ENCODE measurements at regions not wholly inside any gene's neighbourhood (a gene's known extent, or its start where the extent isn't known, plus 50 kb on each side); places are given as distances from the start of the nearest gene placed in this dataset.

DNA sequence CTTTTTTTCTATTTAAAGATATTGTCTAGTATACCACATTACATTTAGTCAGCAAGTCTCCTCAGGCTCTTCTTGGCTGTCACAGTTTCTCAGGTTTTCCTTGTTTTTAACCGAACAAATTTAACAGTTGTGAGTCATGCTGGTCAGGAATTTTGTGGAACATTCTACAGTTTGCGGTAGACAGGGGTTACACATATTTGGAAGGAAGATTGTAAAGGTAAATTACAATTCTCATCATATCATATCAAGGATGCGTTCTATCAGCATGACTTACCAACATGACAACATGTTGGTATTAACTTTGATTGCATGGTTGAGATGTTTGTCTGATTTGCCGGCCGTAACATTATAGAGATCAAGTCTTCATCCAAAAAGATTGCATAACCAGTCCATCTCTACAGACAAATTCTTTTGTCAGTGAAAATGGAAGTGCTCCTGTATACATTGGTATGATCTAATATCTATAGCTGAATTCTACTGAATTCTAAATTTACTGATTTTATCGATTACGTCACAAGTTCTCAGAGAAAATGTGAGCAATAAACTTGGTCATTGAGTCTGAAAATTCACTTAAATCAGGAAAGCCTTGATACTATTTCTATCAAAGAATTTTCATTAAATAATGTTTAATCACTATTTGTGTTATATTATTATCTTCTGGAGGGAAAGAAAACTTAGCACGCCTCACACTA is 664.4 kb upstream of the SLC8A1 start:
- TF ChIP-seq CREB1 (IDR thresholded peaks at IDR 0.05; ENCODE audit: low read depth) = no peak
- TF ChIP-seq, protein P1, sequence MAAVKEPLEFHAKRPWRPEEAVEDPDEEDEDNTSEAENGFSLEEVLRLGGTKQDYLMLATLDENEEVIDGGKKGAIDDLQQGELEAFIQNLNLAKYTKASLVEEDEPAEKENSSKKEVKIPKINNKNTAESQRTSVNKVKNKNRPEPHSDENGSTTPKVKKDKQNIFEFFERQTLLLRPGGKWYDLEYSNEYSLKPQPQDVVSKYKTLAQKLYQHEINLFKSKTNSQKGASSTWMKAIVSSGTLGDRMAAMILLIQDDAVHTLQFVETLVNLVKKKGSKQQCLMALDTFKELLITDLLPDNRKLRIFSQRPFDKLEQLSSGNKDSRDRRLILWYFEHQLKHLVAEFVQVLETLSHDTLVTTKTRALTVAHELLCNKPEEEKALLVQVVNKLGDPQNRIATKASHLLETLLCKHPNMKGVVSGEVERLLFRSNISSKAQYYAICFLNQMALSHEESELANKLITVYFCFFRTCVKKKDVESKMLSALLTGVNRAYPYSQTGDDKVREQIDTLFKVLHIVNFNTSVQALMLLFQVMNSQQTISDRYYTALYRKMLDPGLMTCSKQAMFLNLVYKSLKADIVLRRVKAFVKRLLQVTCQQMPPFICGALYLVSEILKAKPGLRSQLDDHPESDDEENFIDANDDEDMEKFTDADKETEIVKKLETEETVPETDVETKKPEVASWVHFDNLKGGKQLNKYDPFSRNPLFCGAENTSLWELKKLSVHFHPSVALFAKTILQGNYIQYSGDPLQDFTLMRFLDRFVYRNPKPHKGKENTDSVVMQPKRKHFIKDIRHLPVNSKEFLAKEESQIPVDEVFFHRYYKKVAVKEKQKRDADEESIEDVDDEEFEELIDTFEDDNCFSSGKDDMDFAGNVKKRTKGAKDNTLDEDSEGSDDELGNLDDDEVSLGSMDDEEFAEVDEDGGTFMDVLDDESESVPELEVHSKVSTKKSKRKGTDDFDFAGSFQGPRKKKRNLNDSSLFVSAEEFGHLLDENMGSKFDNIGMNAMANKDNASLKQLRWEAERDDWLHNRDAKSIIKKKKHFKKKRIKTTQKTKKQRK (IDR thresholded peaks at IDR 0.05; ENCODE audit: low read depth, low read length) = no peak
- TF ChIP-seq YY1 (IDR thresholded peaks at IDR 0.05; ENCODE audit: low read depth, low read length) = no peak
- no peak for TF ChIP-seq STAT3 (IDR thresholded peaks at IDR 0.05; ENCODE audit: low read depth, low read length)
- TF ChIP-seq, protein P2, sequence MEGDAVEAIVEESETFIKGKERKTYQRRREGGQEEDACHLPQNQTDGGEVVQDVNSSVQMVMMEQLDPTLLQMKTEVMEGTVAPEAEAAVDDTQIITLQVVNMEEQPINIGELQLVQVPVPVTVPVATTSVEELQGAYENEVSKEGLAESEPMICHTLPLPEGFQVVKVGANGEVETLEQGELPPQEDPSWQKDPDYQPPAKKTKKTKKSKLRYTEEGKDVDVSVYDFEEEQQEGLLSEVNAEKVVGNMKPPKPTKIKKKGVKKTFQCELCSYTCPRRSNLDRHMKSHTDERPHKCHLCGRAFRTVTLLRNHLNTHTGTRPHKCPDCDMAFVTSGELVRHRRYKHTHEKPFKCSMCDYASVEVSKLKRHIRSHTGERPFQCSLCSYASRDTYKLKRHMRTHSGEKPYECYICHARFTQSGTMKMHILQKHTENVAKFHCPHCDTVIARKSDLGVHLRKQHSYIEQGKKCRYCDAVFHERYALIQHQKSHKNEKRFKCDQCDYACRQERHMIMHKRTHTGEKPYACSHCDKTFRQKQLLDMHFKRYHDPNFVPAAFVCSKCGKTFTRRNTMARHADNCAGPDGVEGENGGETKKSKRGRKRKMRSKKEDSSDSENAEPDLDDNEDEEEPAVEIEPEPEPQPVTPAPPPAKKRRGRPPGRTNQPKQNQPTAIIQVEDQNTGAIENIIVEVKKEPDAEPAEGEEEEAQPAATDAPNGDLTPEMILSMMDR (IDR thresholded peaks at IDR 0.05 in 2 of 3, conservative IDR thresholded peaks at IDR 0.05 in 1 of 3; ENCODE audit: control insufficient read depth in 2 of 3, extremely low read depth in 1 of 3, insufficient read depth in 1 of 3, low read depth in 3 of 3, low read length in 3 of 3) = no peak
- TF ChIP-seq FOXM1 (IDR thresholded peaks at IDR 0.05; ENCODE audit: low read depth, low read length) = no peak
- TF ChIP-seq STAT1 (conservative IDR thresholded peaks at IDR 0.05) = no peak
- TF ChIP-seq HCFC1 (IDR thresholded peaks at IDR 0.05; ENCODE audit: low read length) = no peak
- ATAC-seq (no peak), FAIRE-seq (no peak), DNase-seq (ENCODE audit: low read depth, low spot score) (no peak)
- intact Hi-C loops (cut with micrococcal nuclease; ENCODE audit: unreplicated experiment) (no loop called here), in situ Hi-C loops (cut with MboI) (no loop called here)
- 63% methylated on average over 8 of the region's 8 CpGs for WGBS (ENCODE audit: insufficient coverage, insufficient replicate concordance, low lambda C conversion rate, missing lambda C conversion rate)
- H3K4me1 ChIP-seq (ENCODE audit: control insufficient read depth, insufficient read depth, low read length) = no peaks in the 10 kb centered on the region
- H3K27ac ChIP-seq (ENCODE audit: control insufficient read depth, insufficient read depth) = no peak overlapping the region
- no peak overlapping the region for H3K4me2 ChIP-seq (ENCODE audit: control insufficient read depth, insufficient read depth)
- H4K20me1 ChIP-seq (ENCODE audit: control insufficient read depth, insufficient read depth) = no peaks in the 10 kb centered on the region
- ChIA-PET RAD21 (ENCODE audit: unreplicated experiment) (no interaction called here), SMC1A (ENCODE audit: uncharacterized antibody, unreplicated experiment) (no interaction called here), POLR2A (no interaction called here), CTCF (no interaction called here)
- H3K4me3 ChIP-seq = no peak overlapping the region
- no peaks in the 10 kb centered on the region for H3K36me3 ChIP-seq (ENCODE audit: control insufficient read depth in 2 of 2, insufficient read depth in 2 of 2, low read length in 1 of 2)
- no peaks in the 10 kb centered on the region for H3K27me3 ChIP-seq (replicated peaks in 1 of 2; ENCODE audit: control insufficient read depth in 2 of 2, insufficient read depth in 2 of 2, low read length in 1 of 2)
- no TSS peak for BruUV-seq (replicated peaks)
- no peaks in the 10 kb centered on the region for H3K9me3 ChIP-seq (replicated peaks; ENCODE audit: control insufficient read depth, insufficient read depth, low read length)
- no peak overlapping the region for H3K9ac ChIP-seq (ENCODE audit: control insufficient read depth, insufficient read depth, low read length)
- H3K79me2 ChIP-seq (ENCODE audit: control insufficient read depth, insufficient read depth, low read length) = no peaks in the 10 kb centered on the region
- no peak overlapping the region for H2AFZ ChIP-seq (ENCODE audit: control insufficient read depth, low read depth, low read length)

All from GM12878 (cell line).